GM19035 (cell line): ENCODE measurements at regions not wholly inside any gene's neighbourhood (a gene's known extent, or its start where the extent isn't known, plus 50 kb on each side); places are given as distances from the start of the nearest gene placed in this dataset.
"Not testable (repeated sequence)": the region's sequence is repeated elsewhere in the genome, so short reads cannot be mapped to it uniquely, and the experiment has no call there.

Experiments used
- ATAC-seq: cut with Tn5 transposase; IDR thresholded peaks from one replicate; pipeline ENCODE4 v1.9.1; 2021; ENCODE audit not compliant: unreplicated experiment

- no peak for ATAC-seq
Measured at GRCh38 chr4:163077680-163078079, 89.0 kb downstream of the NAF1 start.

GRCh38 chr4:163072222-163072621, 94.5 kb downstream of the NAF1 start:
- no peak for ATAC-seq

DNA sequence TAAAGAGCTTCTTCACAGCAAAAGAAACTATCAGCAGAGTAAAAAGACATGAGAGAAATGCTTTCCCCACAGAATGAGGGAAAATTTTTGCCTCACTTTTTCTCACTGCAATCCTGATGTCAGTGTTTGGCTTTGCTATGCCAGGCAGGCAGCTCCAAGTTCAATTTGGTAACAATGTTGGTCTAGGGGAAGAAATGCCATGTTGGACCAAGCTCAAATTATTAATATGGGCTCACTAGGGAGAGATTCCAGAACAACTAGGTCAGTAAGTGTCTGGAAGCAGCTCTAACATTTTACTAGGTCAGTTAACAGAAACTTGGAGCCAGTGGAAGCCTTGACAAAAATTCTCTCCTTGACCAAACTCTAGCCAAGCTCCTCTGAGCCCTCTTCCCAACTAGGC, 95.4 kb downstream of the NAF1 start:
- no peak for ATAC-seq

GRCh38 chr4:163070023-163070422, 96.7 kb downstream of the NAF1 start:
- ATAC-seq, result no peak

DNA sequence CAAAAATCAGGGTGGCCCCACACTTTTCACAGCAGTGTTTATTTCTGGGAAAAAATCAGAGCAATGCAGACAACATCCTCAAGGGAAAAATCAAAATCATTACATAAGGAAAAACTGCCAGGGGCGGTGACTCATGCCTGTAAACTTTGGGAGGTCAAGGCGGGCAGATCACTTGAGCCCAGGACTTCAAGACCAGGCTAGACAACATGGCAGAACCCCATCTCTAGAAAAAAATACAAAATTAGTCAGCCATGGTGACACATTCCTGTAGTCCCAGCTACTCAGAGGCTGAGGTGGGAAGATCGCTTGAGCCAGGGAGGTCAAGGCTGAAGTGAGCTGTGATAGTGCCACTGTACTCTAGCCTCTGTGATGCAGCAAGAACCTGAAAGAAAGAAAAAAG, 102.8 kb downstream of the NAF1 start:
- no peak for ATAC-seq

- ATAC-seq, result peak; percentile 88
Measured at GRCh38 chr4:163048447-163048846, 118.2 kb downstream of the NAF1 start.

GRCh38 chr4:163042306-163042705, 124.4 kb downstream of the NAF1 start:
- ATAC-seq, result no peak

GRCh38 chr4:163017135-163017534, 149.6 kb downstream of the NAF1 start:
- no peak for ATAC-seq

- ATAC-seq, result no peak
Measured at GRCh38 chr4:163012816-163013215, 153.9 kb downstream of the NAF1 start.

DNA sequence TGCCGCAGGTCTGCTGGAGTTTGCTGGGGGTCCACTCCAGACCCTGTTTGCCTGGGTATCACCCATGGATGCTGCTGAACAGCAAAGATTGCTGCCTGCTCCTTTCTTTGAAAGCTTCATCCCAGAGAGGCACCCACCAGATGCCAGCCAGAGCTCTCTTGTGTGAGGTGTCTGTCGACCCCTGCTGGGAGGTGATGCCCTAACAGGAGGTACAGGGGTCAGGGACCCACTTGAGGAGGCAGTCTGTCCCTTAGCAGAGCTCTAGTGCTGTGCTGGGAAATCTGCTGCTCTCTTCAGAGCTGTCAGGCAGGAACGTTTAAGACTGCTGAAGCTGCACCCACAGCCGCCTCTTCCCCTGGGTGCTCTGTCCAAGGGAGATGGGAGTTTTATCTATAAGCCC, 162.7 kb downstream of the NAF1 start:
- ATAC-seq, result no peak

DNA sequence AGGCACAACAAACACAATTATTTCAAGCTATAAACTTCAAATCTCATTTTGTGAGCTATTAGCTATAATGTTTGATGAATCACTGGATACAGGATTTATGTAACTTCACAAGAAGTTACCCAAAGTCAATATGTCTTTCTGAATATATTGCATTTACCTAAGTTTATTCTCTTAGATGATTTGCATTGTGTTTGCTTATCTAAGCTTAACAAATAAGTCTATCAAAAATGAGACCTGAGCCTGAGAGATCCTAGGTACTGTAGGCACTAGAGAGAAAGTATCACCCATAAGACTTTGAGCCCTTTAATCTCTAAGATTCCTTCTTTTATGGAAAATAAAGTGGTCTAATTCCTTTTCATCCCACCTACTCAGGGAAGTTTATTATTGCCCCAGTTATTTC, 178.2 kb downstream of the NAF1 start:
- no peak for ATAC-seq

- no peak for ATAC-seq
Measured at GRCh38 chr4:162985131-162985530, 181.6 kb downstream of the NAF1 start.

DNA sequence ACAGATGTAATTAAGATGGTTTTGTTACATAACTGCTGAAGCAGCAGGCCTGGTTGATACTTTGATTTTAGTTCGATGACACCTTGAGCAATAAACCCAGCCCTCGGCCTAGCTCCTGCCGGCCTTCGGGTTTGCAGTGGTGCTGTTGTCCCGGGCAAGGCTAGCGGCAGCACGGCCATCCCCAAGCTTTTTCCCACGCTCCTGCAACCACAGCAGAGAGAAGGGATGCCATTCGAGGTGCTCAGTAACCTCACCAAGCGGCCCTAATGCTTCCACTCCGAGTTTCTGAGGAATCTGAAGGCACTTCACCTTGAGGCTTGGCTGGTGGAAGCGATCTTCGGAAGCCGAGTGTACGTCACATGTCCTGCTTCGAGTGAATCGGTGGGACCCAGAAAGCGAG, 182.1 kb downstream of the NAF1 start:
- ATAC-seq, result no peak

GRCh38 chr4:162981823-162982222, 184.9 kb downstream of the NAF1 start:
- ATAC-seq, result no peak

DNA sequence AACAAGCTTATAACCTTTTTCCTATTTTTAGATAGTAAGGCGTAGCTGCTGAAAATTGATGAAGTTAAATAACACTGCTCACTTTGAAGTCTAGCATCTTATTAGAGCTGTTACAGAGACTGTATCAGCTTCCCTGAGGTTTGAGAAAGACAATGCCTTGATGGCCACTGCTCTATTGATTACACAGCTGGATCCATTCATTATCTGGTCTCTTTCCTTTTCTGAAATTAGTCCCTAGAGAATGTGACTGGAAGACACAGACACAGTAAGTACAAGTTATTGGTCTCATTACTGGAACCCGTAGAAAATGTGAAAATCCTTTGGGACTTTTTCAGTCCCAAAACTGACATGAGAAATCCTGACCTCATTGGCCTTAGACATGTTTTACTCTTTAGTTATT, 188.3 kb downstream of the NAF1 start:
- ATAC-seq, result no peak

DNA sequence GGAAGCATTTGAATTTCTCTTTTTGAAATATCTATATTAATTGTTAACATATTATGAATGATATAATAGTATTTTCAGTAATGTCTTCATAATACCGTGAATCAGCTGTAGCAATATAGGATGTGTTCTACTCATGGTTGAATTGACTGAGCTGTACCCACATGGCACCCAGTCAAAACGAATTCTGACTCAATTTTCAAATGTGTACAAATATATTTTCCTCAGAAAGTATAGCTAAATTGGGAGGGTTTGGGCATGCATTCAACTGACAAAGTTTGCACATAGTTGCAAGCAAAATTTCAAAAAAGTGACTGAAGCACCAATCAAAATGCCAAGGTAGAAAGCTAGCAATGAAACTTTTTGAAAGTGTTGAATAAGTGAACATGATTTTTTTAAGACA, 188.9 kb downstream of the NAF1 start:
- no peak for ATAC-seq

- ATAC-seq, result no peak
Measured at GRCh38 chr4:162972661-162973330, 193.9 kb downstream of the NAF1 start.

- no peak for ATAC-seq
Measured at GRCh38 chr4:162969194-162969593, 197.5 kb downstream of the NAF1 start.

DNA sequence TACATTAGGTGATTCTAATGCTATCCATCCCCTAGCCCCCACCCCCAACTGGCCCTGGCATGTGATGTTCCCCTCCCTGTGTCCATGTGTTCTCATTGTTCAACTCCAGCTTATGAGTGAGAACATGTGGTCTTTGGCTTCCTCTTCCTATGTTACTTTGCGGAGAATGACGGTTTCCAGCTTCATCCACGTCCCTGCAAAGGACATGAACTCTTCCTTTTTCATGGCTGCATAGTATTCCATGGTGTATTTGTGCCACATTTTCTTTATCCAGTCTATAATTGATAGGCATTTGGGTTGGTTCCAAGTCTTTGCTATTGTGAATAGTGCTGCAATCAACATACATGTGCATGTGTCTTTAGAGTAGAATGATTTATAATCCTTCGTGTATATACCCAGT, 200.7 kb downstream of the NAF1 start:
- ATAC-seq, result not testable (repeated sequence)

DNA sequence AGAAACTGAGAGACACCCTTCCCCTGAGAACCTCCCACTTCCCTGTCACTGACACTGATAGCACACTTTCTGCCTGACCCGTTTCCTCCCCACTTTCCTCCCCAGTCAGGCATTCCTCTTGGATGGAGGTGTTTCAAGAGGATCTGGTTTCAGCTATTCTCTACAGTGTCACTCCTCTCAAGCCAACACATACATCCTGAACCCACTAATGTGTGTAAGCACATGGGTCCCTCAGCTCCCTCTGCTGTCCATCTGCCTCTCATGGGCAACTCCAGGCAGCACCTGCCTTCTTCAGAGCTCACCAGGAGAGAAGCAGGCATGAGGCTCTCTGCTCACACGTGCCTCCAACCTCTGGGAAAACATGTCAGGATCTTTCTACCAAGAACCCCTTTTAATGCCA, 207.6 kb downstream of the NAF1 start:
- ATAC-seq, result peak; percentile 50

DNA sequence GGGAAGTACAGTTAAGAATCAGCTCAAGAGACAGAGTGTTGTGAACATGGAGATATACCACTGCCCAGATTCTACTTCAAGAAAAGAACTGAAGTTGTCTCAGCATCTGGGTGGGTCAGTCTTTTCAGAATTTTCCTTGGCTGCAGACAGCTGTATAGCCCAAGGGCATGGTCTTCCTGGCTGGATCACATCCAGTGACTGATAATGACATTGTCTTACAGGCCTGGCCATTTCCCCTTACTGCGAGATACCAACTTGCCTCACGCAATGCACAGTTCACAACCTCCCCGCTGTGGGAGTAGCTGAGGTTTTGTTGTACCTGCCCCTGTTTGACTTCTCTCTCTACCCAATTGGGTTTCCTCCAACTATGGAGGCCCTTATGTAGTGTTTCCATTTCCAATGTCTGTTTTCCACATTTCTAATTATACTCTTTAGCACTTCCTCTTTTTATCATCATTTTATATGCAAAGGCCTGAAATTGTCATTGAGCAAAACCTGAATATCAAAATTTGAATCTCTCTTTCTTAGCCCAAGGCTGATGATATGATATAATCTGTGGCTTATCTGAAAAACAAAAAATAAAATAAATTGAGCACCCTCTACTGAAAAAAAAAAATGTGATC, 209.1 kb downstream of the NAF1 start:
- no peak for ATAC-seq

DNA sequence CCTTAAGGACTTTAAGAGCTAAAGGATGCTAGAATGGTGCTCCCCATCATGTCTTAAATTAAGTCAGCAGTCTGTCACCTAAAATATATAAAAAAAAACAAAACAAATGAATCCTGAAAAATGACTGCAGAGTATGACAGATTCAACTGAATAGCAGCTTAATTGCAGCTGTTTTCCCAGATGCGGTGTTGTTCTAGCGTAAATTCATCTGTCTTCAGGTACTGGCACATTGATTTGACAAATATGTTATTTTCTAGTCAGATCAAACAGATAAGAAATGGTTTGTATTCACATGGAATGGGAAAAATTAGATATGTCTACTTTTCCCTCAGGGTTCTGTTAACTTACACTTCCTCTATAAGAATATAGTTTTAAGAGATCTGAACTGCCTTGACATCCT, 211.7 kb downstream of the NAF1 start:
- no peak for ATAC-seq

GRCh38 chr4:162952232-162952631, 214.5 kb downstream of the NAF1 start:
- ATAC-seq, result no peak
